Nucleus accumbens (tissue), 56 donors: ENCODE measurements at regions not wholly inside any gene's neighbourhood (a gene's known extent, or its start where the extent isn't known, plus 50 kb on each side); places are given as distances from the start of the nearest gene placed in this dataset.
A peak's percentile ranks its signal among the peaks of the same experiment; 100 is the strongest.

Source experiments
- DNase-seq, 56 donors: peaks; one replicate each; lab custom pipeline; 2025; lab: John Stamatoyannopoulos, UW

DNA sequence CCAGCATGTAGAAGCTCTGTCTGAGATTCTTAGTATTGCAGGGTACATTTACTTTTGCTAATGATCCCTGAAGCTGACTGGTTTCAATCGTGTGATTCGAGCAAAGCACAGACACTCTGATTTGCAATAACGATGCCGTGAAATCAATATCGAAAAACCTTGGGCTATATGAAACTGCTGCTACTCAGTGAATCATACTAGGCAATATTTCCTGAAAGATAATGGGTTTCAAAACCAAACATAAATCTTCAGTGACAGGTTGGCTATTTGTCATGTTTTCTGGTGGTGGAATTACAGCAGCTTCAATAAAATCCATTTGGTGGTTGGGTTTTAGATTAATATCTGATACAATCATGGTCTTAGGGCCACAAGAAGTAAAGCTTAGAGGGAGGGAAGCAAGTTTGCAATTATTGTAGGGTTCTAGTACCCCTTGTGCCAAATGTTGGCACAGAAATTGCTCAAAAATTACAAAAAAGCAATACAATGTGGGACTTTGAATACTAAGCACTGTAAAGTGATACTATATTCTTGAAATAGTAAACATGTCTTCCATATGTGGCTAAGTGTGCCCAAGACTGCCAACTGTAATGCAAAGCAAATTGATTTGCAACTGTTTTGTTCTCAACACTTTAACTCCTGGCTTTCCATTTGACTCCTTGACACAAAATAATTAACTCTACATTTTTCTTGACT, 112.4 kb upstream of the JAZF1 start:
- no peak for DNase-seq

DNA sequence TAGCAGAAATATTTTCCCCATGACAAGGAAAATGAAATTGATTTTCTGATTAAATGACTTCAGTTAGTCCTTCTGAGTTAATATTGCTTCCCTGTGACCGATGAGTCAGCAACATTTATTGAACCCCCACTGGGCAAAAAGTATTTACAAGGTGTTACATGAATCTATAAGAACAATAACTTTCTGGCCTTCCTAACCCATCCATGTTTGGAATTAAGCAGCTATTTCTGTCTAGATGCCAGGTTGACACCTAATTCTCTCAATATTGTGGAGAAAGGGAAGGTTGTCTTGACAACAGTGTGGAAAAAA, 112.9 kb upstream of the JAZF1 start:
- DNase-seq, result no peak

DNA sequence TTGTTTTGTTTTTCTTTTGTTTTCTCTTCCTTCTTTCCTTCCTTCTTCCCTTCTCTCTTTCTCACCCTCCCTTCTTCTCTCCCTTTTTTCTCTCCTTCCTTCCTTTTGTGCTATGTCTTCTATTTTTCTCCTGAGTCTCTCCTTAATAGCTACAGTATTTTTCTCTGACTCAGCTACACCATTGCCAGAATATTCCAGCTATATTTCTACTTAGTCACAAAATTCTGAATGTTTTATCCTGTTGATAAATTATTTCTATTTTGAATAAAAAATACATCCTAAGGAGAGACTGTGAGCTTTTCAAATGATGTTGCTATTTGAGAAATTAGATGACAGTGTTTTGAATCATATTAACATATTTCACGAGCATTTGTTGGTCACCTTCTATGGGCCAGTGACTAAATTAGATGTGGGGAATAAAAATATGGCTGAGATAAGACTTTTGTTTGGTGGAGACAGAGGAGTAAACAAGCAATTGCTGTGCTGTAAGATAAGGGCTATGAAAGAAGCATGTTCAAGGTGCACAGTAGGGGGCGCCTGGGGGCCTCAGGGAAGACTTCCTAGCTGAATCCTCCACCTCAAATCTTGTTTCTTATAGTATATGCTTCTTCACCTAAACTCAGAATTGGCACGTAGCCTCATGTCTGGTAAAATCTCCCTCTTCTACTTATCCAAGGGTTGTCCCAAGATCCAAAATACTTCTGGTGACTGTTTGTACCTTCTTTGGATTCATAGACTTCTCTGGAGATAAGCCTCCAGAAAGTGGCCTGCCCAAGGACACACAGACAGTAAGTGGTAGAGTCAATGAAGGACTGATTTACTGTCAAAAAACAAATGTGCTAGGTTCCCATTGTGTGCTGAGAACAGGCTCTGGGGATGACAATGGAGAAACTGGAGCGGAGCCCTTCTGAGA, 115.5 kb upstream of the CREB5 start:
- DNase-seq, result peak in 4 of 56 donors; percentile 1 to 26 (median 12)

DNA sequence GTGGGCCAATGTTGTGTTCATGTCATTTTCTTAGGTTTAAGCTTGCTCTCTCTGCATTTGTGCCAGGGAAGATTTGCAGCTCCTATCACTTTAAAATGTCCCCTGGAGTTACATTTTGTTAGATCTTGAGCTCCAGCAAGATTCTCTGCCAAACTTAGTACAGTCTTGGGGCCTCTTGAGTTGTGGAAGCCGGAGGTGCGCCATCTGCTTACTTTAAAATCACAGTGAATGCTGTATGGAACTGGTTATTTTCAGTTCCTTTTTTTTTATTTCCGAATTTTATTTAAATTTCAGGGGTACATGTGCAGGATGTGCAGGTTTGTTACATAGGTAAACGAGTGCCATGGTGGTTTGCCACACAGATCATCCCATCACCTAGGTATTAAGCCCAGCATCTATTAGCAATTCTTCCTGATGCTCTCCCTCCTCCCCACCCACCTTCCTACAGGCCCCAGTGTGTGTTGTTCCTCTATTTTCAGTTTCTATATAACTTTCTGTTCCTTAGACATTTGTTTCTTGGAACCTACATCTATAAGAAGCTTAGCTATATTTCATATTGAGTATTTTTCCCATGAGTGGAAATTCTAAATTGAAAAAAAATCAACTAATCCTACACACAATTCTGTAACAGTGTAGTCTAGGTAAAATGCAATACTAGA, 114.4 kb upstream of the CREB5 start:
- no peak for DNase-seq

DNA sequence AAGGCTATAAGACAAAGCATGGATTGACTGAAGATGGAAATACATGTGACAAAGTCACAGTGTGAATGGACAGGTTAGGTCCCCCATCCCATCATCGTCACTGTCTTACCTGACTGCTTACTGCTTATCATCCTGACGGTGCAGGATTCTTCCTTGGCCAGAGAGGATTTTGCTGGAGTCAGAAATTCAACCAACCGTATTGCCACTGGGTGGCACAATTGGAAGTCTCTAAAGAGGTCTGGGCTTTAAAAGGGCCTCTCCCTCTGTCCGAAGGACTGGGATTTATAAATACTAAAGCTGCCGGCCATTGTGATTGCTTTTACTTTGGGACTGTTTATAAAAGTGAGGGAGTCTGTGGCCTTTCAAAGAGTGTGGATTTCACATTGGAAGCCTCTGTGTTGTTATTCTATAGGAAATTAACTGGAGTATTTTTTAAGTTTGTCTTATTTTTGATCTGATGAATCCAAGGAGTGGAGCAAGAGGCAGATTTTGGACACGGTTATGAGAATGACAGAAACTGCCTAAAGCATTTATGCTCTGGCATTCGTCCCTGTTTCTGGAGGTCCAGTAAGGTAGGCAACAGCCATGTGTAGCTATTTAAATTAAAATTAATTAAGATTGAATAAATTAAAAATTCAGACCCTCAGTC, 113.3 kb upstream of the CREB5 start:
- DNase-seq, result peak in 41 of 56 donors; percentile 0 to 49 (median 17)

DNA sequence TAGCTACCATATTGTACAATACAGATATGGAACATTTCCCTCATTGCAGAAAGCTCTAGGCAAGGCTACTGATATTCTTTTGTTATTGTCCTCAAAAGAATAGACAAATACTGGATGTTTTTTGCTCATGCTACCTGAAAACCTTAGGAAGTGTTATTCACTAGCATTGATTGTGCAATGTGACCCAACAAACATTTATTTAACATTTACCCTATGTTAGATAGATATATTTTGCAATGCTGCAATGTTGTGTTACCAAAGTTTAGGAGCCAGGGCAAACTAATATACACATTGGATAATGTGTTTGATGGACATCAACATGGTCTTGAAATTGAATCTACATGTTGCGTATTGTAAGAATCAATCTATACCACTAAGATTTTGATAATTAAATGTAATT, 112.8 kb upstream of the CREB5 start:
- no peak for DNase-seq

DNA sequence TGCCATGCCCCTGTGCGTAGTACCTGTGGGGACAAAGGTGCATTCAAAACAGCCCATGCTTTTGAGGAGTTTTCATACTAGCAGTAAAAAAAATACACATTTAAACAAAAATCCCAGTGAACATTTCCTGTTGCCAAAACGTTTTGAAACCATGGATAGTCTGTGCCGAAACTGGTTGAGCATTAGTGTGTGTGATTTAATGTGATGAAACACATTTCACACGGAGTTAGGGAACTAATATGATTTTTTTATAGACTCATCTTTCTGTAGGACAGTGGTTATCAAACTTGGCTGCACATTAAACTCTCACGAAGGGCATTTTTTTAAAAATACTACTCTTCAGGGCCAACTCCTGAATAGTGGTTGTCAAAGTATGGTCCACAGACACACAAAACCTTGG, 111.8 kb upstream of the CREB5 start:
- no peak for DNase-seq

DNA sequence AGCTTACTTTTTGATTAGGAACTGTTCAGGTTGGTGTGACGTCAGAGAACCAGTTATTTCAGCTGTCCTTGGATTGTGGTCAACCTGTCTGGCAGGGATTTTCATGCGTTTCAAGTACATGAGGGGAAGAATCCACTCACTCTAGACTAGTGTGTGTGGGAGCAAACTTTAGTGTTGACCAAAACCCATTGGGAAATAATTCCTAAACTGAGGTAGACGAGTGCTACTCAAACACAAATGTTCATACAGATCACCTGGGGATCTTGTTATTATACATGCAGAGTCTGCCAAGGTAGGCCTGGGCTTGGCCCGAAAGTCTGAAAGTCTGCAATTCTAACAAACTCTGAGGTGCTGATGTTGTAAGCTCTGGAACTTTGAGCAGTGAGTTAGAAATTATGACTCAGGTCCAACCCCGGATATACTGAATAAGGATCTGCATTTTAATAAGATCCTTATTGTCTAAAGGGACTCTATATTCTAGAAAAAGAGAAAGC, 111.1 kb upstream of the CREB5 start:
- DNase-seq, result no peak

DNA sequence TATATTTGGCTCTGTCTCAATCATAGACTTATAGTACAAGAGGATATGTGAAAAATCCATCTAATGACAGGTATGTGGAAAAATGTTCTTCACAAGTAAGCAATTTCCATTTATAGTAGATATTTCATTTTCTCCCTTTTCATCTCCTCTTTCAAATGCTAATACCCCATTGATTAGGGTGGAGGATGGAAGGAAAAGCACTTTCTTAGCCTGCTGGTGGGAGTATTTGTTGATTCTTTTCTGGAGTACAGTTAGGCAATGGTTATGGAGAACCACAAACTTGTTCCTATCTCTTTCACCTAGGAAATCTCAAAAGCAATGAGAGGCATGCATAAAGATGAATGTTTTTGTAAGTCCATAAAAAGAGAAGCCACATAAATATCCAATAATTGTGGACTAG, 108.0 kb upstream of the CREB5 start:
- no peak for DNase-seq

DNA sequence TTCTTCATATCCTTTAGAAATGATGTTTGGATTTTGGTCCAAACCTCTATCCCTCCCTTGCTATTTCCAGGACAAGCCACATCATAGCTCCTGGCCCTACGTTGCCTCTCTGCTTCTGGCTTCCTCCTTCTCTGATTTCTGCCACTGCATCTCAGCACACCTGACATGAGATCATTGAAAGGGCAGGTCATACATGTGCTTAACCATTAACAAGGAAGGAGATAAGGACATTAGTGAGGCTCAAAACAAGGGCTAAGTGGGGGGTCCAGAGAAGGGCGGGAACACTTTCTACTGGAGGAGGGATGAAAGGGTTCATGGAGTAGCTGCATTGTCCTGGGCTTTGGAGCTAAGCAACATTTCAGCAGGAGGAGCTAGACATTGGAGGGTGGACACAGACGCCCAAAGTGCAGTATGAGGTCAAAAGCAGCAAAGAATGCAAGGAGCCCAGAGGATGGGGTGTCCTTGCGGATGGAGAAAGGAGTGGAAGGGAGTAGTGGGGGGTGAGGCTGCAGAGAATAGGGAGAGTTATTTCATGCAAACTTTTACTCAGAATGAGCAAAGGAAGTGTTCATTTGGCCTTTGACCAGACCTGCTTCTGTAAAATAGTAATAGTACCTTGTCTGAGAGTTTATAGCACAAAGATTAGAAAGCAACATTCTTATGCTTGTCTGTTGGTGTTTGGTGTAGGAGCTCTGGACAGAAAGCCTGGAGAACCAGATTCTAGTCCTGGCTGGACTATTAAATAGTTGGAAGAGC, 102.4 kb upstream of the CREB5 start:
- no peak for DNase-seq

DNA sequence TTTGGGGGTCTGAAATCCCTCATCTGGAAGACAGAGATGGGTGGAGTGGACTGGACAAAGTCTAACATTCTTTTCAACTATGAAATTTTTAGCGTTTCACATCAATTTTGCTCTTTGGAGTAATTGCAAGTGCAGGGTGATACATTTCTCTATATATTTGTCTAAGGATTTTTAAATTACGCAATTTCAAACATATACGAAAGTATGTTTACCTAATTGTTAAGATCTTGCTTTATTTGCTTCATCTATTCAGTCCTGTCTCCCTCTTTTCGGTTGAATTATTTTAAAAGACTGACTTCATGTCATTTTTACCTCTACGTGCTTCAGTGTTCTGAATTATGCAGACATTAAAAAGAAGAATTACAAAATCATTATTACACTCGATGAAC, 101.9 kb upstream of the CREB5 start:
- no peak for DNase-seq

DNA sequence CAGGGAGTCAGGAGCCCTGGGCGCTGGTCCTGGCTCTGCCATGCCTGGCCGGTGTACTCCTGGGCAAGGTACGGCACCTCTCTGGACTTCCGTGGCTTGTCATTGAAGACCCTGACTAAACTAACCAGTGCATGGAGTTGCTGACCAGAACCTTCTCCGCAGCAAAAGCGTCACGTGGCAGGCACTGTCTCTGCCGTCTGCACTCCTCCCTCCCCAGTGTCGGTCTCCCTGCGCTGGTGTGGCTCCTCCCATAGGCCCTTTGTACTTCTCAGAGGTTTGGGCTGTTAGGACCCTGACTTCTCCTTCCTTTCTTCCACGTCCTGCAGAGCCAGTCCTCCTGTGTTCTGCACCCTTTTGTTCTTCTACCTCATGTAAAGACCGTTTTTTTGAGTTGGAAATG, 100.6 kb upstream of the CREB5 start:
- DNase-seq, result no peak

DNA sequence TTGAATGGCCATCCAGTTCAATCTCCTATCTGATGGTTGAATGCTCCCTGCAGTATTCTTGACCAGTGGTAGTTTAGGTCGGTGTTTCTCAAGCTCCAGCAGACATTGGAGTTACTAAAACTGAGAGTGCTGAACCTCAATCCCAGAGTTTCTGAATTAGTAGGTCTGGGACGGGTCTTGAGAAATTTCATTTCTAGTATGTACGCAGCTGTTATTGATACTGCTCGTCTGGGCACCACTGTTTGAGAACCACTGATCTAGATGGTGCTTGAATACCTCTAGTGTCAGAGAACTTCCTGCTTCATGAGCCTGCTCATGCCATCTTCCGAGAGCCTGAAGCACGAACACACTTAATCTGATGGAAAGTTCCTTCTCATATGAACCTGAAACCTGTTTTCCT, 99.4 kb upstream of the CREB5 start:
- no peak for DNase-seq

DNA sequence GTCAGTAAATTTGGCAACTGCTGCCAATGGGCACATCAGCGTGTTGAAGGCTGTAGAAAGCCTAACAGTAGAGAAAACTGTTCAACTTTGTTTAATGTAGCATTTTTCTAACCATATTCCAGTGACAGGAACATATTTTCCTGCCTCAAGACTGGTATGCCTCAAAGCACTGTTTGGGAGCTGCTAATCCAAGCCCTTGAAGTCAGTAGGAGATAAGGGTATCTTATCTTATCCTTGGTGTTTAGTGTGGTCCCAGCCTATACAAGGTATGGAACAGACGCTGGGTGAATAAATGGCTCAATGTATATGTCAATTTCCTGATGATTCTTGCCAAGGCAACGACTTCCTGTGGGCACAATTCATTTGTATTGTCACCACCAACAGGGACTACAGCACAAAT, 97.5 kb upstream of the CREB5 start:
- DNase-seq, result no peak

DNA sequence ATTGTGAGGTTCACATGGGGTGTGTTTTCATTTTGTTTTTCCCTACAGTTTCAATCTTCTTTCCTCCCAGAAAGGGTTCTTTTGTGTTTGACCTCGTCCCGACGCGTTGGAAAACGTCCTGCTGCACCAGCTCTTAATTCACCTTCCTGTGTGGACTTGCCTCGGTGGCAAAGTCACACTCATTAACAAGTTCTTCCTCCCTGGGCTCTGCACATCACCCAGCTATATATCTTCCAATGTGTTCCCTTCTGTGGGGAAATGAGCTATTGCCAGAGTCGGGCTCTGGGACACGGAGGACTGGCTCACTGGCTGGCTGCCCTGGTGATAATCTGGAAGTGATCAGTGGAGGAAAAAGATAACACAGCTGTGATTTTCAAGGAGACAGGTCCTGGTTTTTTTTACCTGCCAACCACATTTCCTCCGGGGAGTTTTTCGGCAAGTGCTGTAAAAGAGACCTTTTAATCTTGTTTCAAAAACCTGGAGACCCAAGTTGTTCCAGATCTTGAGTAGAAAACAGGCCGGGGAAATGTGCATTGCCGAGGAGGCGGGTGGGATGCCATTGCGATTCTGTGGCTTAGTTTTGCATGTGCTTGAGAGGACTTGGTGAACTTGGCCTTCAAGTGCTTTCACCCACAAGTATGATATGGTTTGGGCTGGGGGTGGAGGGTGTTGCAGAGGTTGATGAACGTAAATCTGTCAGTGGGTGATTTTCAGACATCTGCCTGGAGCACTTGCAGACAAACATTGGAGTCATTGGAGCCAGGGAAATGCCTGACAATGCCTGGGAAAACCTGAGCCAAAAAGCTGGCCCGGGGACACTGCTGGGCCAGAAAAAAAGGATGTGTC, 96.5 kb upstream of the CREB5 start:
- no peak for DNase-seq

DNA sequence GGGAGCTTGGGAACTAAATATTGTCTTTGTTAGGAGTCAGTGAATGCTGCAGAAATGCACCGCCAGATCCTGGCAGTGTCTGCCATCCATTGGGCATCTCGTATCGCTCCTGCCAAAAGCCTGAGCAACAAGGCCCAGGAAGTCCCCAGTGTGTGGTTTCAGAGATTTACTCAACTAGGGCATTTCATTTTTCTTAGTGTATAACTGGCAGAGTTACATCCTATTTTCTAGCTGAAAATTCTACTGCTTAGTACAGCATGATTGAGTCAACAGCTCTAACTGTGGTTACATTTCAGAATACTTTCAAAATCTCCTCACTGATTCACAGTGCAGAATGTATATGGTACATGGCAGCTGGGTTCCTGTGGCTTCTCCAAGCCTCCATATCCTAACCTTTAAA, 95.8 kb upstream of the CREB5 start:
- no peak for DNase-seq

DNA sequence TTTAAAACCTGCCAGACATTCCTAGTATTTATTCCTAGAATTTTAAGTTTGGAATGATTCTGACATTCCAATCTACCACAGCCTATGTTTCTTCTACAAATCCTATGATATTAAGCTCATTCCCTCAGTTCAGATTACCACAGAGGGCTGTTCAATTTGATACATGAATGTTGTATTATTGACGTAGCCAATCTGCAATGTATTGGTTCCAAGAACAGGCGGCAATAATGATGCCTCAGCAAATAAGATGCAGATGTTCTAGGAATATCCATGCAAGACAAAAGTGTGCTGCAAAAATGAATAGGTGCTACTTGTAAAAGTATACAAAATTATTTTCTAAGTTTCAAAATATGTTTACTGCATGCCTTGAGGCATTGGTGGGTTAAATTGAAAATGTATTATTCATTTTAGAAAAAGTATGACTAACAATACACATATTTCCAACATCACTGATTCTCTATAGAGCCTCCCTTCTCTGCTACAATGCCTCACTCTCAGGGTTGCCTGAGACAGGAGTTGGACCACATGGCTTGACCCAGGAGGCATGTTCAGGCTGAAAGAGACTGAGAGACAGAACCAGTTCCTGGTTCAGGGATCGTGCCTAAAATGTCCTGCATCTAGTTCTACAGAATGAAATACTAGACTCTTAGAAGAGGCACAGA, 94.1 kb upstream of the CREB5 start:
- DNase-seq, result no peak

DNA sequence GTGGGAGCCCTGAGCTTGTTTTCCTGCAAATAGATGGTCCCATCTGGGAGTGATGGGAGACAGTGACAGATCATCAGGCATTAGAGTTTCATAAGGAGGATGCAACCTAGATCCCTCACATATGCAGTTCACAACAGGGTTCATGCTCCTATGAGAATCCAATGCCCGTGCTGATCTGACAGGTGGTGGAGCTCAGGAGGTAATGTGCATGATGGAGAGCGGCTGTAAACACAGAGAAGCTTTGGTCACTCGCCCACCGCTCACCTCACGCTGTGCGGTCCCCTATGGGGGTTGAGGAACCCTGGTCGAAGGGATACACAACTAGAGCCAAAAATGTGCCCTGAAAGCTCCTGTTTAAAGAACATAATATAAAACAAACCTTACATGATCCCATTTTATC, 88.5 kb upstream of the CREB5 start:
- DNase-seq, result no peak

DNA sequence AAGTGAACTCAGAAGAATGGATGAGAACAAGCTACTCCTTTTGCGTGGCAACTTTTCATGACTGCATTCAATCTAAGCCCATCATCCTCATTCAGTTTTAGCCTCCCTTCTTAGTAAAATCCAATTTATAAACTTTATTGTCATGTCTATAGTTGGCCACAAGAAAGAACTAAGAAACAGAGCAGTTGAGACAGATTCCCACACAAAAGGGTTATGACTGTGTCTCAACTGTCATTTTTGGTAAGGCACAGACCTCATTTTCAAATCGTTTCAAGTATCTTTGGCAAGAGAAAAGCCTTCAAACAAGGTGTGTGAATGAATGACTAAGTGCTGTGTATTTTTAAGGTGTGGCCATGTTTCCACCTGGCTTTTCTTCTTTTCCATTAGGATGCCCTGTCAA, 84.2 kb upstream of the CREB5 start:
- DNase-seq, result no peak
